Neural cell (in vitro differentiated cells): ENCODE measurements at regions not wholly inside any gene's neighbourhood (a gene's known extent, or its start where the extent isn't known, plus 50 kb on each side); places are given as distances from the start of the nearest gene placed in this dataset.
"Not testable (repeated sequence)": the region's sequence is repeated elsewhere in the genome, so short reads cannot be mapped to it uniquely, and the experiment has no call there.

Experiments
- CTCF ChIP-seq: fragments of 450-650 bp; IDR thresholded peaks from 2 replicates; pipeline ENCODE4 v1.5.1; 2014; ENCODE audit warnings: antibody characterized with exemption, mild to moderate bottlenecking, moderate library complexity; ENCODE audit not compliant: poor library complexity, severe bottlenecking
- EP300 ChIP-seq: fragments of 450-650 bp; conservative IDR thresholded peaks from 2 replicates; pipeline ENCODE4 v1.6.1; 2014; ENCODE audit warnings: antibody characterized with exemption, mild to moderate bottlenecking, moderate library complexity; ENCODE audit not compliant: poor library complexity, severe bottlenecking
- EZH2 ChIP-seq: fragments of 200-600, 300-800 bp; shearing (Covaris generic), sonication (generic); IDR thresholded peaks from 2 replicates; pipeline ENCODE4 v1.6.1; 2014; ENCODE audit warnings: antibody characterized with exemption, low read length, borderline replicate concordance, mild to moderate bottlenecking; ENCODE audit not compliant: insufficient read depth, poor library complexity, severe bottlenecking
- MXI1 ChIP-seq: fragments of 450-650 bp; conservative IDR thresholded peaks from 2 replicates; pipeline ENCODE4 v1.6.1; 2014; ENCODE audit warnings: antibody characterized with exemption, mild to moderate bottlenecking; ENCODE audit not compliant: poor library complexity, severe bottlenecking
- POLR2AphosphoS5 ChIP-seq: IDR thresholded peaks from 2 replicates; pipeline ENCODE4 v1.6.1; 2012
- RAD21 ChIP-seq: fragments of 450-650 bp; conservative IDR thresholded peaks from 2 replicates; pipeline ENCODE4 v1.6.1; 2014; ENCODE audit warnings: antibody characterized with exemption, mild to moderate bottlenecking, moderate library complexity
- REST ChIP-seq: IDR thresholded peaks from 2 replicates; pipeline ENCODE4 v1.6.1; 2012; ENCODE audit warnings: borderline replicate concordance
- TAF1 ChIP-seq: IDR thresholded peaks from 2 replicates; pipeline ENCODE4 v1.6.1; 2012; ENCODE audit warnings: low read depth

DNA sequence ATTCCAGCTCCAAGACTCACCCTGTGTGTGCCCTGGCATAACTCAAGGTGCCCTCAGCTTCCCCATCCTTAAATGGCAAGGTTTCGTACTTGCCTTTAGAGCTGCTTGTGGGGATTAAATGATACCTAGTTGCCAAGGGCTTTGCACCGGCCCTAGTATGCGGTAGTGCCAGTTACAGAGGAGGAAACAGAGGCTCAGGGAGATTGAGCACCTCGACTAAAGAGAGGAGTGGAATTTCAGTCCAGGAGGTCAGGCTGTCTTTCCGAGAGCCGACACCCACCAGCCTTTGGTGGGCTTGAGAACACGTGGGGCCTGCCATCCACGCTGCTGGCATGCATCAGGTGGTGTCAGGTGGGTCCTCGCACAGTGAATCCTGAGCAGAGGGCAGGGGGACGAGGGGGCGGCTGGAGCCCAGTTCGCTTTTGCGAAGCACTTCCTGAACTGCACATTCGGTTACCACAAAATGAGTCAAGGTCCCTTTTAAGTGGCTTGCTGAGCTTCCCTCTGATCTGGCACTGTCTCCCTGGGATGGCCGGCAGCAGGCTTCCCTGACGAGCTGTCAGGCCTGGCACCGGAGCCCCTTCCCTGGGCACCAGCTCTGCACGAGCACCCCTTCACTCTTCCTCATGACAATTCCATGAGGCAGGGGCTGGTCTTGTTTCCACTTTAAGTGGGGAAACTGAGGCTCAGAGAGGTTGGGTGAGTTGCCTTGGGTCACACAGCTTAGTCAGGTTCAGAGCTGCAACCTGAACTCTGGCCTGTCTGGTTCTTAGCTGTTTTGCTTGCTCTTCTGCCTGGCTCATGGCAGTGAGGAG, 291.4 kb downstream of the BCL2L11 start:
- not testable (repeated sequence) for TF ChIP-seq REST, EZH2, RAD21, CTCF, TAF1, POLR2AphosphoS5, MXI1, EP300
